Testis (tissue), 2 donors: ENCODE measurements at regions not wholly inside any gene's neighbourhood (a gene's known extent, or its start where the extent isn't known, plus 50 kb on each side); places are given as distances from the start of the nearest gene placed in this dataset.

Source experiments
- POLR2A ChIP-seq: fragments of 450-650 bp; IDR thresholded peaks from one replicate; pipeline ENCODE4 v1.6.1; 2017; ENCODE audit warnings: antibody characterized with exemption, mild to moderate bottlenecking, moderate library complexity
- TF ChIP-seq, protein P1 (sequence below), 3 experiments: fragments of 450-650 bp in 2 of 3; fragments of 200-600 bp in 1 of 3; sonication (generic) in 1 of 3; IDR thresholded peaks; one replicate each; pipeline ENCODE4 v1.5.1; 2016 to 2019; ENCODE audit warnings: antibody characterized with exemption in 3 of 3, mild to moderate bottlenecking in 2 of 3, moderate library complexity in 1 of 3

DNA sequence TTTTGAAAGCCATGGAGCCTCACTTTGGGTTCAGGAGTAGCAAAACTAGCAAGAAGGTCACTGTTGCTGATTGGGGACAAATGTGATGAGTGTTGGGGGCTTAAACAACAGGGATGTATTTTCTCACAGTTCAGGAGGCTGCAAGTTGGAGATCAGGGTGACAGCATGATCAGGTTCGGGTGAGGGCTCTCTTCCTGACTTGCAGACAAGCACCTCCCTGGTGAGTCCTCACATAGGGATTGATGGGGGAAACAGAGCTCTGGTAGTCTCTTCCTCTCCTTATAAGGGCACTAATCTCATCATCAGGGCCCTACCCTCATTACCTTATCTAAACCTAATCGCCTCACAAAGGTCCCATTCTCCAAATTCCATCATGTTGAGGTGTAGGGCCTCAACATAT, 179.2 kb downstream of the TSHZ3 start:
- TF ChIP-seq, protein P1, sequence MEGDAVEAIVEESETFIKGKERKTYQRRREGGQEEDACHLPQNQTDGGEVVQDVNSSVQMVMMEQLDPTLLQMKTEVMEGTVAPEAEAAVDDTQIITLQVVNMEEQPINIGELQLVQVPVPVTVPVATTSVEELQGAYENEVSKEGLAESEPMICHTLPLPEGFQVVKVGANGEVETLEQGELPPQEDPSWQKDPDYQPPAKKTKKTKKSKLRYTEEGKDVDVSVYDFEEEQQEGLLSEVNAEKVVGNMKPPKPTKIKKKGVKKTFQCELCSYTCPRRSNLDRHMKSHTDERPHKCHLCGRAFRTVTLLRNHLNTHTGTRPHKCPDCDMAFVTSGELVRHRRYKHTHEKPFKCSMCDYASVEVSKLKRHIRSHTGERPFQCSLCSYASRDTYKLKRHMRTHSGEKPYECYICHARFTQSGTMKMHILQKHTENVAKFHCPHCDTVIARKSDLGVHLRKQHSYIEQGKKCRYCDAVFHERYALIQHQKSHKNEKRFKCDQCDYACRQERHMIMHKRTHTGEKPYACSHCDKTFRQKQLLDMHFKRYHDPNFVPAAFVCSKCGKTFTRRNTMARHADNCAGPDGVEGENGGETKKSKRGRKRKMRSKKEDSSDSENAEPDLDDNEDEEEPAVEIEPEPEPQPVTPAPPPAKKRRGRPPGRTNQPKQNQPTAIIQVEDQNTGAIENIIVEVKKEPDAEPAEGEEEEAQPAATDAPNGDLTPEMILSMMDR (IDR thresholded peaks at IDR 0.05) = no peak
- TF ChIP-seq POLR2A = no peak
